ENCODE measurements at regions not wholly inside any gene's neighbourhood (a gene's known extent, or its start where the extent isn't known, plus 50 kb on each side); places are given as distances from the start of the nearest gene placed in this dataset.

GRCh38 chr7:121505021-121505420, 108.9 kb upstream of the FAM3C start:
- TF ChIP-seq, protein P1, sequence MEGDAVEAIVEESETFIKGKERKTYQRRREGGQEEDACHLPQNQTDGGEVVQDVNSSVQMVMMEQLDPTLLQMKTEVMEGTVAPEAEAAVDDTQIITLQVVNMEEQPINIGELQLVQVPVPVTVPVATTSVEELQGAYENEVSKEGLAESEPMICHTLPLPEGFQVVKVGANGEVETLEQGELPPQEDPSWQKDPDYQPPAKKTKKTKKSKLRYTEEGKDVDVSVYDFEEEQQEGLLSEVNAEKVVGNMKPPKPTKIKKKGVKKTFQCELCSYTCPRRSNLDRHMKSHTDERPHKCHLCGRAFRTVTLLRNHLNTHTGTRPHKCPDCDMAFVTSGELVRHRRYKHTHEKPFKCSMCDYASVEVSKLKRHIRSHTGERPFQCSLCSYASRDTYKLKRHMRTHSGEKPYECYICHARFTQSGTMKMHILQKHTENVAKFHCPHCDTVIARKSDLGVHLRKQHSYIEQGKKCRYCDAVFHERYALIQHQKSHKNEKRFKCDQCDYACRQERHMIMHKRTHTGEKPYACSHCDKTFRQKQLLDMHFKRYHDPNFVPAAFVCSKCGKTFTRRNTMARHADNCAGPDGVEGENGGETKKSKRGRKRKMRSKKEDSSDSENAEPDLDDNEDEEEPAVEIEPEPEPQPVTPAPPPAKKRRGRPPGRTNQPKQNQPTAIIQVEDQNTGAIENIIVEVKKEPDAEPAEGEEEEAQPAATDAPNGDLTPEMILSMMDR (IDR thresholded peaks at IDR 0.05), result no peak
- TF ChIP-seq POLR2A (IDR thresholded peaks at IDR 0.05), result no peak

Measured in body of pancreas (tissue), 4 donors.